HepG2 (cell line): ENCODE measurements at regions not wholly inside any gene's neighbourhood (a gene's known extent, or its start where the extent isn't known, plus 50 kb on each side); places are given as distances from the start of the nearest gene placed in this dataset.

ENCODE experiments used
- ATAC-seq: fragments of 200-7000 bp; cut with Tn5 transposase; 3 replicates; pipeline ENCODE4 v1.9.1; 2020; ENCODE audit warnings: mild to moderate bottlenecking, moderate library complexity
- BruUV-seq: library from RNA; stranded (reverse); fragments of 400-500 nt; replicated peaks from 2 replicates; lab custom pipeline; 2021; lab: Mats Ljungman, UMichigan
- CTCF ChIA-PET: fragments of 300-600 bp; formaldehyde crosslinking; extraction: SDS; loops from one replicate; lab custom pipeline; 2021; ENCODE audit warnings: low total read pairs, inconsistent platforms, low intra/inter-chr PET ratio; lab: Yijun Ruan, JAX
- POLR2A ChIA-PET: fragments of 350-600 bp; sonication (Branson Sonifier 250); formaldehyde crosslinking; loops from one replicate; lab custom pipeline; 2020; ENCODE audit warnings: antibody characterized with exemption, inconsistent platforms; lab: Yijun Ruan, JAX
- DNase-seq: peaks from one replicate; pipeline ENCODE4 v3.0.0-alpha.2; 2015; ENCODE audit warnings: low spot score
- FAIRE-seq: peaks from 3 replicates; lab custom pipeline; 2011; peaks lifted over from hg19 to GRCh38; lab: Jason Lieb, UNC
- H2AFZ ChIP-seq: one replicate; pipeline ENCODE4 v1.6.1; 2011; ENCODE audit warnings: low read length, inconsistent platforms
- H3K27ac ChIP-seq: fragments of 300-600 bp; 3 replicates; pipeline ENCODE4 v1.8.0; 2011; ENCODE audit warnings: mixed run types, mild to moderate bottlenecking, mixed read lengths, low read length, inconsistent platforms; ENCODE audit not compliant: insufficient read depth; ENCODE audit errors: extremely low read length
- H3K27me3 ChIP-seq, 2 experiments: fragments of 200-600 bp in 1 of 2; 2 replicates in 1 of 2; 3 replicates in 1 of 2; pipeline versions ENCODE4 v1.6.0 to v1.8.0; 2011; ENCODE audit warnings: low read length in 2 of 2, mild to moderate bottlenecking in 2 of 2, moderate library complexity in 2 of 2, inconsistent platforms in 1 of 2; ENCODE audit not compliant: insufficient read depth in 2 of 2, control insufficient read depth in 1 of 2
- H3K36me3 ChIP-seq, 2 experiments: fragments of 200-600 bp in 1 of 2; replicated peaks in 1 of 2; 2 replicates in 1 of 2; 3 replicates in 1 of 2; pipeline versions ENCODE4 v1.5.1 to v1.8.0; 2011; ENCODE audit warnings: low read length in 2 of 2, inconsistent platforms in 1 of 2; ENCODE audit not compliant: insufficient read depth in 2 of 2, control insufficient read depth in 1 of 2
- H3K4me1 ChIP-seq: 2 replicates; pipeline ENCODE4 v1.5.1; 2012; ENCODE audit warnings: low read length, inconsistent platforms; ENCODE audit not compliant: insufficient read depth
- H3K4me2 ChIP-seq: 2 replicates; pipeline ENCODE4 v1.6.0; 2011; ENCODE audit warnings: low read depth, low read length, inconsistent platforms
- H3K4me3 ChIP-seq, 3 experiments: fragments of 200-600 bp in 1 of 3; sonication (generic), shearing (Covaris generic) in 1 of 3; replicated peaks in 1 of 3; 2 replicates each; pipeline ENCODE4 v1.5.1; 2011 to 2016; ENCODE audit warnings: low read length in 3 of 3, inconsistent platforms in 2 of 3, low read depth in 2 of 3, mild to moderate bottlenecking in 2 of 3, control low read depth in 1 of 3, mixed read lengths in 1 of 3; ENCODE audit not compliant: insufficient read depth in 1 of 3
- H3K79me2 ChIP-seq: one replicate; pipeline ENCODE4 v1.6.1; 2011; ENCODE audit warnings: low read length, inconsistent platforms; ENCODE audit not compliant: insufficient read depth
- H3K9ac ChIP-seq: 2 replicates; pipeline ENCODE4 v1.6.0; 2011; ENCODE audit warnings: mild to moderate bottlenecking, low read depth, low read length, inconsistent platforms; ENCODE audit not compliant: insufficient read depth
- H3K9me3 ChIP-seq: 2 replicates; pipeline ENCODE4 v1.5.1; 2012; ENCODE audit warnings: mild to moderate bottlenecking, low read length
- H4K20me1 ChIP-seq: 2 replicates; pipeline ENCODE4 v1.6.0; 2011; ENCODE audit warnings: inconsistent platforms, mild to moderate bottlenecking, low read length, moderate library complexity; ENCODE audit not compliant: insufficient read depth
- ADNP ChIP-seq: sonication (generic); formaldehyde crosslinking; IDR thresholded peaks from 2 replicates; pipeline ENCODE4 v1.4.0; 2020; ENCODE audit warnings: missing genetic modification reagents
- DZIP1 ChIP-seq: sonication (generic); formaldehyde crosslinking; IDR thresholded peaks from 2 replicates; pipeline ENCODE4 v1.5.0; 2020; ENCODE audit warnings: mild to moderate bottlenecking, missing genetic modification reagents
- E2F5 ChIP-seq: sonication (generic); formaldehyde crosslinking; conservative IDR thresholded peaks from 2 replicates; pipeline ENCODE4 v1.4.0; 2020; ENCODE audit warnings: missing genetic modification reagents
- HMG20A ChIP-seq: IDR thresholded peaks from 2 replicates; pipeline ENCODE4 v1.6.1; 2016; ENCODE audit warnings: borderline replicate concordance
- THAP8 ChIP-seq: sonication (generic); formaldehyde crosslinking; IDR thresholded peaks from 2 replicates; pipeline ENCODE4 v1.5.1; 2020; ENCODE audit warnings: missing genetic modification reagents, mild to moderate bottlenecking, borderline replicate concordance
- TIGD3 ChIP-seq: sonication (generic); formaldehyde crosslinking; IDR thresholded peaks from 2 replicates; pipeline ENCODE4 v1.5.1; 2020; ENCODE audit warnings: mild to moderate bottlenecking, missing genetic modification reagents, borderline replicate concordance
- ZNF496 ChIP-seq: sonication (generic); formaldehyde crosslinking; IDR thresholded peaks from 2 replicates; pipeline ENCODE4 v1.8.1; 2023; ENCODE audit warnings: mild to moderate bottlenecking, moderate library complexity, missing genetic modification reagents; ENCODE audit not compliant: insufficient replicate concordance
- ZNF883 ChIP-seq: sonication (generic); formaldehyde crosslinking; IDR thresholded peaks from 2 replicates; pipeline ENCODE4 v1.5.1; 2020; ENCODE audit warnings: mild to moderate bottlenecking, missing genetic modification reagents; ENCODE audit errors: not compliant biosample characterization
- WGBS: methylation state at CpG from one replicate; pipeline ENCODE4 v1.1.6; 2017; ENCODE audit warnings: low lambda C conversion rate; 5-methylcytosine and 5-hydroxymethylcytosine counted together
- in situ Hi-C: cut with HindIII; loops from 2 replicates; pipeline ENCODE4 v1.10.0; 2017; ENCODE audit warnings: low pct_unique_long_range_greater_than_20kb; ENCODE audit not compliant: extremely low pct_ligation_motif_present
- intact Hi-C: fragments of 100-400 bp; cut with micrococcal nuclease; formaldehyde crosslinking; loops from one replicate; pipeline ENCODE4 v1.10.0; 2022; ENCODE audit not compliant: unreplicated experiment

- Histone ChIP-seq H3K9ac (no peak overlapping the region), H3K4me3 (no peak overlapping the region), H3K27ac (no peak overlapping the region), H3K4me2 (no peak overlapping the region), H3K79me2 (no peaks in the 10 kb centered on the region), H3K4me1 (no peaks in the 10 kb centered on the region), H4K20me1 (no peaks in the 10 kb centered on the region), H3K9me3 (no peaks in the 10 kb centered on the region), H2AFZ (no peak overlapping the region), H3K36me3 (no peaks in the 10 kb centered on the region), H3K27me3 (0 out of 5 replicates have a peak, but pooled peaks cover 0 to 6% of the 10 kb centered on the region in 2 experiments)
- WGBS: 27% methylated on average over 8 of the region's 8 CpGs
- no TSS peak for BruUV-seq
- no peak for TF ChIP-seq THAP8 (CRISPR knock-in tag)
- TF ChIP-seq ZNF496 (CRISPR knock-in tag): no peak
- no peak for TF ChIP-seq ZNF883
- no peak for TF ChIP-seq E2F5 (CRISPR knock-in tag)
- TF ChIP-seq TIGD3 (CRISPR knock-in tag): no peak
- TF ChIP-seq ADNP (CRISPR knock-in tag): no peak
- TF ChIP-seq HMG20A (CRISPR knock-in tag): no peak
- no peak for TF ChIP-seq DZIP1 (CRISPR knock-in tag)
- in situ Hi-C loops (no loop called here), intact Hi-C loops (no loop called here)
- DNase-seq: no peak
- FAIRE-seq: no peak
- ChIA-PET CTCF (no interaction called here), POLR2A (no interaction called here)
- no peak for ATAC-seq
Measured at GRCh38 chr7:25619963-25620799, 391.9 kb upstream of the NPVF start.
